HG02943 (cell line): ENCODE measurements at regions not wholly inside any gene's neighbourhood (a gene's known extent, or its start where the extent isn't known, plus 50 kb on each side); places are given as distances from the start of the nearest gene placed in this dataset.

ENCODE experiments used
- ATAC-seq: cut with Tn5 transposase; IDR thresholded peaks from one replicate; pipeline ENCODE4 v1.9.1; 2021; ENCODE audit warnings: mild to moderate bottlenecking, low read depth, moderate library complexity; ENCODE audit not compliant: unreplicated experiment

DNA sequence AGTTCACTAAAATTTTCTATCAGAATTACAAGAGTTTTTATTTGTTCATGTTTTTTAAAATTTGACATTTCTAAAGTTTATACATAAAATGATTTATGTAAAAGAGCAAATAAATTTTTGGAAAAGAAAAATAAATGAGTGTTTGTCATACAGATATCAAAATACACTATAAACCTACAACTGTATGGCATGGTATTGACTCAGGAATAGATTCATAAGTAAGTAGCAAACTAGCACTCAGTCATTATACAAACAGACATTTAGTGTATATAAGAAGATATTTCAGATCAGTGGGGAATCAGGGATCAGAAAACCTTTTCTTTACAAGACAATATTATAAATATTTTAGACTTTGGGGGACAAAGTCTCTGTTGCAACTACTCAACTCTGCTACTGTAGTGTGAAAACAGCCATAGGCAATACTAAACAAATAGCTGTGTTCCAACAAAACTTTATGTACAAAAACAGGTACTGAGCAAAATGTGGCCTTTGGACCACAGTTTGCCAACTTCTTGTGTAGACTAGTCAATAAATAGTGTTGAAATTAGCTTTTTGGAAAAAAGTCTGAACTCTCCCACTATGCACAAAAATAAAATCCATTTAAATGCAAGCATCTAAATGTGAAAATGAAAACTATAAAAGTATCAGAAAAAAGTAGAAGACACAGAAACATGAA lies 508.8 kb upstream of the CAMK1G start:
- ATAC-seq, result no peak

DNA sequence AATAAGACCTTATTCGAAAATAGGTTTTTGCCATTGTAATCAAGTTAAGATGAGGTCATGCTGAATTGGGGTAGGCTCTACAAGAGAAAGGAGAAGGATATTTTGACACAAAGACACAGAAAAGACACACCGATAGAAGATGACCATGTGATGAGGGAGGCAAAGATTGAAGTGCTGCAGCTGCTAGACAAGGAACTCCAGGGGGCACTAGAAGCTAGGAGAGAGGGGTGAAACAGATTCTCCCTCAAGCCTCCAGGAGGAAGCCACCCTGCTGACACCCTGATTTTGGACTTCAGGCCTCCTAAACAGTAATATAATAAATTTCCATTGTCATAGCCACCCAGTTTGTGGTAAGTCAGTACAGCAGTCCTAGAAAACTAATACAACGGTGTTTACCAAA lies 506.8 kb upstream of the CAMK1G start:
- ATAC-seq, result no peak

DNA sequence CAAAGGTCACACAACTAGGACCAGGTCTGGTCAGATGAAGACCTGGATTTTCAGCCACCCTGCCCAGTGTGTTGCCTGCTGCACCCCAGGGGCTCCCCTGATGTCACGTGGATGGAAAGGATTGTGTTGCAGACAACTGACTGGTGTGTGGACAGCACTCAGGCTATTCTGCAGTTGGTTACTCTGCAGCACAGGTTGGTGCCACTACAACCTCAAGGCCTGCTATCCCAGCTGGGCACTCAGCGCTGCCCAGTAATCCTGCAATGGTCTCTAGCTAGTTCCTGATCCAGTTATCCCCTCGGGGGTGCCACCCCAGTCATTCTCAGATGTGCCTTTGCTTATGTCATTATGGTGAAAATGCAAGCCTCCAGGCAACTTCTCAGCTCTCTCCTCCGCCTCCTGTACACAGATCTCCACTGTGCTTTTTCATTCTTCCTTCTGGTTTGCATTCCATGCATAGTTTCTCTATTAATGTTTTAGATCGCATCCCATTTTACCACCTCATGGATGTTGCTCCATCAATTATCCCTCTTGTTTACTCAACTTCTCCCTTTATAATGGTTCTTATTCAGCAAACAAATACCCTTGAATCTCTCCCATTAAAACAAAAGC lies 503.2 kb upstream of the CAMK1G start:
- ATAC-seq, result no peak

DNA sequence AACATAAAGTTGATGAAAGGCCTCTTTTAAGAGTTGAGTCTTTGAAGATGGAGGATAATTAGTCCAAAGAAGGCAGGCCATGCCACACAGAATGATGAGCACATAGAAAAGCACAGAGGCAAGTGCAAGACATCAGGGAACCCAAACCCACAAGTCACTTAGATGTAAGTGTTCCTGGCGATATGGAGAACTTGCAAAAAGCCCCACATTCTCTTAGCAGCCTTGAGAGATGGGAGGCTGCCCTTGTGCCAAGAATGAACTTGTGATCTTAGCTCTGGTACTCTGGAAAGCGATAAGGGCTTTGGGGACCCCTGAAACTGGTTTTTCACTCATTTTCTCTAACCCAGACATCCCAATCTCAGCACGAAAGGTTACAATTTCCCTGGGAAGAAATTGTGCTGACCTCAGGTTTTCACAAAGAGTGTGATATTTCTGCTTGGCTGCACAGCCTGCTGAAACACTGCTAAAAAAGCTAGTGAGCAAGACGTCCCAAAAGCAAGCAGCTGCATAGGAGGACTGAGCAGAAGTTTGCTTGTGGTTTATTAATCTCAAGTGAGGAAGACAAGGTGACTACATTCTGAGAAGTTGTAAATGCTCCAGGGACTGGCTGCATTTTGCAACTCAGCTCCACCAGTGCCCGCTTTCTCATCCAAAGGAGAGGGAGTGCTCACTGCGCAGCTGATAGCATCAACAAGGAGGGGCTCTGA lies 496.9 kb upstream of the CAMK1G start:
- peak; percentile 90 for ATAC-seq

DNA sequence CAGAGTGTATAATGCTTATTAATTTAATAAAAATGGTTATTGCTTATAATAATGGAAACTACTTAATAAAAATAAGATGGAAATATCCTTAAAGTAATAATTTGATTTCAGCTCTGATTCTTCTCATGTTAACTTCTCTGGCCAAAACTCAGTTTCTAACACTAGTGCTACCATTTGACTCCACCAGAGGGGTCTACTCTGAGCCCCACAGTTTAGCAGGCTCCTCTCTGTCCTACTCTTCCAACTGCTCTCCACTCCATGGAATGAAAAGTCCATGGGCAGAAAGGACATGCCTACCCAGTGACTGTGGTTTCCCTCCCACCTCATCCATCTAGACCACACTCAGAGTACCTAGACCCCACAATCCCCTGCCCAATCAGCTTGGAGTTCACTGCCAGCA lies 489.1 kb upstream of the CAMK1G start:
- ATAC-seq, result no peak

DNA sequence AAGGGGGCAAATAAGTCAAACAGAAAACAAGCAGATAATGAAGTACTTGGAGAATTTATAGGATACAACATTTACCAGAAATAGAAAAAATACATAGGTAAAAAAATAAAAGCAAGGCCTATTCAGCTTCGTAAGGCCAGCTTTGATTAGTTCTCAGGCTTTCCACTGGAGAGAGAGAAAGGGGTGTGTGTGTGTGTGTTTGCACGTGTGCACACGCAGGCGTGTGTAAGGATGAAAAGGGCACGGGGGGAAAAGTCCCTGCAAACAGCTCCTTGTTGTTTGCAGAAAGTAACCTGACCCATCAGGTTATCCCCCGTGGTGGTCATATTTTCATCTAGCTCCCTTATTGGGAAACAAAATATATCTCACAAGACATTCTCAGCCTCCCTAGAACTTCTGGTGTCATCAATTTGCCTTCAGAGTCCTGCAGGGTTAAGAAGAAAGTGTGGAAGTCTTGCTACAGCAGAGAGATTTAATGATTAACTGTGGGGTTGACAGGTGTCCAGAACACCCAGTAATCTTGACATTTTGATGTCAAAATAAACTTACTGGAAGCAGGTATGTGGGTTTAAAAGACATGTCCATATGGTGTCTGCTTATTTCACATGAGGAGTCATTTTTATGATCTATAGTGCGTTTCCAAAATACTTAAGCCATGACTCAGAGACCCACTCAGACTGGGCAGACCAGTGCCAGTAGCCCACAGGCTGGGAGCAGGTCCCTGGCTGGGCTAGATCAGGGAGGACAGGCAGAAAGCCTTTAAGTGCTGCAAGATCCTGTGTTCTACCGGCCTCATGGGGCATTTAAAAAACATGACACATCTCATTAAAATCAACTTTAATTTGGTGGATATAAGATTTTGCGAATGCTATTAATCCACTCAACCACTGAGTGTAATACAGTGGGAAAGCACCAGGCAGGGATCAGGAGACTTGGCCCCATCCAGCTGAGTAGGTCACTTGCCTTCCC lies 487.6 kb upstream of the CAMK1G start:
- no peak for ATAC-seq

DNA sequence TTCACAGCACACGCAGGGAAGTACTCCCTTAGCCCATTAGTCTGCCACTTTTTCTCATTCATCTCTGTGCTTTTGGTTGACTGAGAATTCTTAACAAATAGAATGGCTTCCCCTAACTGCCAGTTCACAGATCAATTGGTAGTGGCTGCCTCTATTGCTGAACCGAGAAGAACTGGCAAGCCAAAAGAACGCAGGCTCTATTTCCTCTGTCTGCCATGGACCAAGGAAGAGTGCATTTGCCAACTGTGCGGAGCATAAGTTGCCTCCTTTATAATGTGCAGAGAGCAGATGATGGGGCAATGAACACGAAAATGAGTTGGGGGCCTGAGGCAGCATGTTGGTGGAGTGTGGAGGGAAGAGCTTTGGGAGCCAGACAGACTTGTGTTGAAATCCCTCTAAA lies 483.1 kb upstream of the CAMK1G start:
- no peak for ATAC-seq

DNA sequence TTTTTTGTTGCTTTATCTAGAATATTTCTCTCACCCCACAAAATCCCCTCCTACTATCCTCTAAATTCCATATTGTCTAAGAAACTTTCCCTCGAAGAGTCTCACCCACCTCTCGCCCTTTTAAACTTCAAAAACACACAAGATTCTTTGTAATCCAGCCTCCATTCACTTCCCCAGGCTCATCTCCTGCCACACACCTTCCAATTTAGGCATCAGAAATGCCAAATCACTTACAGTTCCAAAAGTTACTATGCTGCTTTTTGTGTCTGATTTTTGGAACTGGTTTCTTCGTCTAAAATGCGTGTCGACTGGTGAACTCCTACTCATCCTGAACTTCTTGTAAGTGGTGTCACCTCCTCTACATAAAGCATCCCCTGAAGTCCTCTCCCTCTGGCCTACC lies 482.4 kb upstream of the CAMK1G start:
- no peak for ATAC-seq

DNA sequence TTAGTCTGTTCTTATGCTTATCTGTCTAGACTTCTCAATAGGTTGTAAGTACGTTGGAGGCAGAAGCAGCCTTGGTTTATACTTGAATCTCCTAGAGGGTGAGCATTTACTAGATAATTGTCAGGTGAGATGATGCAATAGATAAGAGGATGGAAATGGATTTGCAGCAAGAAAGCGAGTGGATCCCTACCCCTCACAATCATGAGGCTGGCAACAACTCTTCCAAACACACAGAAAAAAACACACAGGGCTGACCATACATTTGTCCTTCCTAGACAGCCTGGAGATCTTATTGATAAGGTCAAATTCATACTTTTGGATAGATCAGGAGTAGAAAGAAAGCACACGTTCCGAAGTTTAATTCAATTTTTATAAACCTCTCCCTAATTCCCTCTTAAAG lies 481.4 kb upstream of the CAMK1G start:
- ATAC-seq, result no peak

DNA sequence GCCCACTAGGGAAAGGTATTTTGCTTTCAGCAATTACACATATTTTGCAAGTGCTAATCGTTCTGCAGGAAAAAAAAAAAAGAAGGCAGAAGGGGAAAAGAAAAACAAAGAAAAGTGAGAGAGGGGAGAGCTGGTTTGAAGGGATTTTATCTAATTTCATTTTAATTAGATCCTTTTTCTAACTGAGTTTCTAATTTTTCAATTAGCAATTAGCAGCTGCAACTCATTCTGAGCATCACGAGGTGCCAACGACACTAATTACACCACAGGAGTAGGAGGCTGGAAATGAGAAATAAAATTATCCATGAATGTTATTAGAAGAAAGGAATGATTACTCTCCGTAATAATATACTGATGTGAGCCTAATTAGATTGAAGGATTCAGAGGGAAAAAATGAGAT lies 481.0 kb upstream of the CAMK1G start:
- no peak for ATAC-seq

DNA sequence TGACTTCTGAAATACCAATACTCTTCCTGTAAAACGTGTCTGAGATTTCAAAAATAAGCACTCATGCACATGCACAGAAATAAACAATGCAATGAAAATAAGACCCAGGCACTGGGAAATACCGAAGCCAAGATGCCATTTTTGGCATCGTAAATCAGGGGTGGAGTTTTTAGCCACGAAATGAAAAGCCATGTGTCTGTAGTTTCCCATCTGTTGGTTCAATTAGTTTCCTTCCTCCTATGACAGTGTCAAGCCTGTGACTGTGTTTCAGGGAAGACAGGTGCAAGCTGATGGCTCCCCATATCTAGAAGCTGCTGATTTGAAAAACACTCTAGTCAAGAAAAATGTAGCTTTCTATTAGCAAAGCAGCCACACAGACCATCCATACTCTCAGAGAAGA lies 480.4 kb upstream of the CAMK1G start:
- no peak for ATAC-seq

DNA sequence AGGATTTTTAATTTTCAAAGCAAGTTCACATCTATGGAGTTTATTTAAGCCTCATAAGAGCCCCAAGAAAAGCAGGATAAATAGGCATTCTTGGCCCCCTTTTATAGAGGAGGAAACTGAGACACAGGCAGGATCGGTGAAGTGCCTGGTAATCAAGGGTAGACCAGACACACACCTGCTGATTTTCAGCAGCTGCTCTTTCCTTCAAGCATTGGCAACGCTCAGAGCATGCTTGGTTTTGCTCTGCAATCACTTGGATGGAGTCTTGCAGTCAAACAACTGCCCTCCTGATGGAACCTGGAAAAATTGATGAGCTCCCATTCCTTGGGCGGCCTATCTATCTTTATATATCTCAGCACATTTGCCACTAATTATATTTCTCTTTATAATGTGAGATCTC lies 478.9 kb upstream of the CAMK1G start:
- ATAC-seq, result no peak

DNA sequence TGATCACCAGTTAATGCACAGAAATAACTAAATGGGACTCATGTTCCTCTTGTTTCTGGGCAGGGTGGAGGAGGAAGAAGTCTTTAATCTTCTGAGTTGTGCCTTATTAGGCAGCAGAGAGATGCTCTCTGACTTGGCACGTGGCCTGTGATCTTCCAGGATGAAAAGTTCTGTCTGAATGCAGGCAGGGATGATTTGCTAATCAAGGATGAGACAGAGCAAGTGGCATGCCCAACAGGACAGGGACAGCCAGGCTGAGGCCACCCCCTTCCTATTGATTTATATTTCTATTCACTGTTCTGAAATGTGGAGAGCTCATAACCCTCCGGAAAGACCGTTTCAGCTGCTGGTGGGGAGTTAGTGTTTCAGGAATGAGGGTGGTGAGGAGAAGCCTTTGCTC lies 477.8 kb upstream of the CAMK1G start:
- no peak for ATAC-seq

DNA sequence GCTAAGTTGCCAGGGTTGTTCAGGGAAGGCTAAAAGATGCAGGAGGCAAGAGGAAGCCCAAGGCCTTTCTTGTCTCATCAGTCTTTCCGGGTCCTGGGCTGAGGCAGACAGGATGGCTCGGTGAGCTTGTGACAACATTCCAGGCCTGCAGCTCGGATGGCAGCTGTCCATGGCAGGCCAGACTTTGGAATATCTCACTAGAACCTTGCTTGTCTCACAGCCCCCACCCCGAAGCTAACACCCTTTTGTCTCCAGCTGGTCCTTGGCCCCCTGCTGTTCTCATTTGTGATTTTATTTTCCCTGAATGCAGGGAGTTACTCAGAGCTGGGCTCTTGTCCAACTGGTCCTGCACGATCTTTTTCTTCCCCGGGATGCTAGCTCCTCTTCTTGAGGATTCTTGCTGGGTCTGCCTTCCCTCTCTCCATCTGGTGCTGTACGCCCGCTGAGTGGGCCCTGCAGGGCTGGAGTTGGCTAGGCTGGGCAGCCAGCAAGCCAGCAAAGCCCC lies 477.2 kb upstream of the CAMK1G start:
- ATAC-seq, result no peak

DNA sequence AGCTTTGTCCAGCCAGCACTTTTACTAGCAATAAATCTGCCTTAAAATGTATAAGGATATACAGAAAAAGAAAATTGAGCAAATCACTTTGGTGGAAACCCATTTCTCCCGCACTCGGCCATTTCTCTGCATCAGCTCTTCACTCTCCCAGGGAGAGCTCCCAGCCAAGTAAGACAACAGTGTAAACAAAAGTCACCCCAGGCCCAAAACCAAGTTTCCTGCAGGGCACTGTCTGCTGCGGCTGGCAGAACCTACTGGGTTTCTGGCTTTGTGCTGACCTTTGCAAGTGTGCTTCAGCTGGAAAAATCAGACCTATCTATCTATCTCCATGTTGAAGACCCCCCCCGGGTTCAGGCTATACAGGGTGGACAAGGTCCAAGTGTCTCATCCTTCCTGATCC lies 476.7 kb upstream of the CAMK1G start:
- ATAC-seq, result no peak

DNA sequence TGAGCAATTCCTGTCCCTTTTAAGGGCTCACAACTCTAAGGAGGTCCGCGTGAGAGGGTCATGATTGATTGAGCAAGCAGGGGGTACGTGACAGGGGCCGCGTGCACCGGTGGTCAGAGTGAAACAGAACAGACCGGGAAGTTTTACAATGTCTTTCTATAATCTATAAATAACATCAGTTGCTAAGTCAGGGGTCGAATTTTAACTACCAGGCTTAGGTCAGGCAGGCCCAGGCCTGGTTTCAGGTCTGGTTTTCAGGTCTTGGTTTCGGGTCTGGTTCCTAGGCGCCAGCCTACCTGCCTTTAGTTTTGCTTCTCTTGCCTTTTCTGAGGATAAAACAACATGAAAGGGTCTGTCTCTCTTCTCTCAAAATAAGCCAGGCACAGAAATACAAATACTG lies 476.0 kb upstream of the CAMK1G start:
- no peak for ATAC-seq

DNA sequence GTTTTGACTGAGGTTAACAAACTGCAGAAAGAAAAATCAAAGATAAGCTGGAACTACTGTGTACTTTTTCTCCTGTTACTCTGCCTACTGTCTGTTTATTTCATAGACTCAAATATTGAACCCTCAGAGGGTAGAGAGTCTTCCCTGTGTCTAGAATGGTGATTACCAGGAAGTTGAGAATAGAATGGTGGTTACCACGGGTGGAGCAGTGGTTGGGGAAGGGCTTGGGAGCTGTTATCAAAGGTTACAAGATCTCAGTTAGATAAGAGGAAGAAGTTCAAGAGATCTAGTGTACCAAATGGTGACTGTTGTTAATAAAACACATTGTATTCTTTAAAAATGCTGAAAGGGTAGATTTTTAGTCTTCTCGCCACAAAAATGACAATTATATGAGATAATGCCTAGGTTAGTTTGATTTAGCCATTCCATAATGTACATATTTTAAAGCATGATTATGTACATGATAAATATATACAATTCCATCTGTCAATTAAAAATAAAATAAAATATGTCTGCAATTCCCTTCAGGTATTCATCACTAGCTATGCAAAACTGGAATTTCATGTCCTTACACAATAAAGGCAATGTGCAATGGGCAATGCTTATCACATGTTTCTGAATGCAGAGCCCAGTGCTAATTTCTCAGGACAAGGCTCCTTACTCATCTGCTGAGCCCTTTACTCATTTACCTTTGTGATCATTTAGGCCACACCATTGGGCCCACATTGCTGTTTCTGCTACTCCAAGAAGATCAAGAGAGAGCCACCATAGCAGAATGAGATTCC lies 474.3 kb upstream of the CAMK1G start:
- no peak for ATAC-seq

DNA sequence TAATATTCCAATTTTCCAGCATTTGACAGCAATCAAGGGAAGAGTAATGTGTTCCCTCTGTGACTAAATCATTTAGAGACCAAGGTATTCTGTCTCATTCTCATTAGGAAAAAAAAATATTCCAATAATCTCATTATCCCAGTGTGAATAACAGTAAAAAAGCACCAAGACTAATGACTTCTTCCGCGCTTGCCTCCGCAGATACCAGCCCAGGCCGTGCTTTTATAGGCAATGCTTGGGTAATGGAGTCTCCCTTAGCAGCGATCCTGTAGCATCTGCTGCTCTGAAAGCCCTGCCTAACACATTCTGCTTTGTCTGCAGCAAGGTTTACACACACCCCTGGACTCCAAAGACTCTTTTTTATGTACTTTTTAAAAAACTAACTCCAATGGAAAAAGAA lies 470.0 kb upstream of the CAMK1G start:
- ATAC-seq, result no peak

DNA sequence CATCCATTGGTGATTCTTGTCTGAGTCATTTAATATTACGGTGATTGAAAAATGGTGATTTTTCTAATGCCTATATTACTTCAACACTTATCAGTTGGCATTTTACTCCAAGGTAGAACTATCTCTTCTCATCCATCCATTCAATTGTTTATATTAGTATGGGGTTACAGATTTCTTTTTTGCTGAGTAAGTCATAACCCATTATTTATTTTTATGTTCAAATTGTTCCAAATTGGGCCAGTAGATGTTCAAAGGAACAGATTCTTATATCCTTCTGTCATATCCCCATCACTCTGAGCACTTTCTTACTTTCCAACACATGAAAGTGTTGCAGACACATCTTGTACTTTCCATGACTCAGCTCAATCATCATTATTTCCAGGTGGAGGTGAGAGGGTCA lies 466.8 kb upstream of the CAMK1G start:
- no peak for ATAC-seq

DNA sequence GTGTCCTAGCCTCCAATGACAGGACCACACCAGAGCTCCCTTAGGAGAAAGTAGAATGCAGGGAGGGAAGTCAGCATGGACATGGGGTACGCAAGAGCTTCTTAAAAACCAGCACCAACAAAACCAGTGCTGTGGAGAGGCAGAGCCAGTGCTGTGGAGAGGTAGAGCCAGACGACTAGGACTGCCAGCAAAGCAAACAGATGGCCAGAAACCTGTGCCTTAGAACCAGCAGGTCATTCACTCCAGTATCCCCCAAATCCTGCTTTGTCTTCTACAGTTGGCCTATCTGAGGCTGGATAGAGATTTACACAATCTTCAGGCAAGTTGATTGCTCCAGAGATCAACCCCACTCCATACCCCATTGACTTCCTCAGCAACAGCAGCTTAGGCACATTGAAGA lies 459.9 kb upstream of the CAMK1G start:
- no peak for ATAC-seq
